ENCODE measurements at regions not wholly inside any gene's neighbourhood (a gene's known extent, or its start where the extent isn't known, plus 50 kb on each side); places are given as distances from the start of the nearest gene placed in this dataset.

DNA sequence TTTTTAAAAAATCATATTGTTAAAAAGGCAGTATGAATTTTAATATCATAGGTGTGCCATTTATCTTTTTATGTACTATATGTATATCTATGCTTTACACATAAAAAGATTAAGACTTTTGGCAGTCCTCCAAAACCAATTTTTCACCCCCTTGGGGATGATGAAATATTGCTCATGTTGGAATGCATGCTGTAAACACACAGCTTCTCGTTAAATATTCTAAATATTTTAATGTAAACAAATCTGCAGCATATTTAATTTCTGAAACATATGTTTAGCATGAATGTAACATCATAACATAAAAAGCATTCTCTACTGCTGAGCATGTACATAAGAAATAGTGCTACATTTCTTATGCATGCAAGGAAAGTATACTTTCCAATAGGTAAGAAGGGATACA is 484.3 kb upstream of the LRATD1 start:
- Histone ChIP-seq H3K4me1 (ENCODE audit: insufficient read depth, low read length) (no peaks in the 10 kb centered on the region), H3K9me3 (ENCODE audit: control insufficient read depth, low read depth, low read length) (no peaks in the 10 kb centered on the region), H2BK120ac (ENCODE audit: low read depth, low read length, poor library complexity, severe bottlenecking) (no peak overlapping the region), H3K4ac (ENCODE audit: low read depth, low read length) (no peak overlapping the region), H4K5ac (ENCODE audit: insufficient read length, low read depth, low read length) (no peak overlapping the region), H3K27me3 (ENCODE audit: insufficient read depth, low read length) (no peaks in the 10 kb centered on the region), H3K23me2 (ENCODE audit: insufficient read length, low read depth, low read length, poor library complexity, severe bottlenecking) (no peaks in the 10 kb centered on the region), H3K79me2 (ENCODE audit: insufficient read depth, low read length) (no peaks in the 10 kb centered on the region), H4K8ac (replicated peaks; ENCODE audit: insufficient read length, low read depth, low read length) (no peak overlapping the region), H3K14ac (ENCODE audit: insufficient read depth, low read length) (no peak overlapping the region), H2BK20ac (ENCODE audit: low read depth, low read length, poor library complexity, severe bottlenecking) (no peak overlapping the region), H3K4me2 (ENCODE audit: insufficient read depth, insufficient read length, low read length) (no peak overlapping the region), H3K18ac (ENCODE audit: insufficient read length, low read depth, low read length) (no peak overlapping the region), H2BK5ac (ENCODE audit: insufficient read length, low read length) (no peak overlapping the region), H3T11ph (ENCODE audit: low read length) (no peak overlapping the region), H3K23ac (ENCODE audit: insufficient read length, low read depth, low read length) (no peak overlapping the region), H4K20me1 (ENCODE audit: control insufficient read depth, insufficient read depth, insufficient read length) (no peaks in the 10 kb centered on the region), H2AK5ac (ENCODE audit: insufficient read length, low read length) (no peak overlapping the region), H3K56ac (ENCODE audit: insufficient read length, low read depth, low read length) (no peak overlapping the region), H2BK15ac (ENCODE audit: low read depth, low read length) (no peak overlapping the region), H4K91ac (ENCODE audit: insufficient read length, low read depth, low read length) (no peak overlapping the region), H3K27ac (ENCODE audit: insufficient read length, low read depth, low read length) (no peak overlapping the region), H3K79me1 (ENCODE audit: insufficient read depth, low read depth, low read length, poor library complexity, severe bottlenecking) (no peaks in the 10 kb centered on the region), H3K9ac (ENCODE audit: extremely low read depth, insufficient read length, low read length) (no peak overlapping the region), H2BK12ac (ENCODE audit: insufficient read length, low read depth, low read length) (no peak overlapping the region), H2AFZ (ENCODE audit: low read length) (no peak overlapping the region)
- TF ChIP-seq CTCF (conservative IDR thresholded peaks at IDR 0.05): no peak
- Mint-ChIP-seq H3K27me3 (ENCODE audit: low read depth) (no peaks in the 10 kb centered on the region), H3K9me3 (no peaks in the 10 kb centered on the region), H3K4me3 (no peak overlapping the region), H3K27ac (no peak overlapping the region), H3K4me1 (no peaks in the 10 kb centered on the region), H3K36me3 (ENCODE audit: insufficient read depth in 1 of 3, low read depth in 3 of 3) (no peaks in the 10 kb centered on the region)
- no CpG with 5 or more reads among the region's 1 CpG for WGBS (ENCODE audit: extremely low coverage, insufficient read length, low lambda C conversion rate)
- no peak for DNase-seq
